HG02642 (cell line): ENCODE measurements at regions not wholly inside any gene's neighbourhood (a gene's known extent, or its start where the extent isn't known, plus 50 kb on each side); places are given as distances from the start of the nearest gene placed in this dataset.

ENCODE experiments used
- ATAC-seq: cut with Tn5 transposase; IDR thresholded peaks from one replicate; pipeline ENCODE4 v1.9.1; 2021; ENCODE audit warnings: mild to moderate bottlenecking; ENCODE audit not compliant: unreplicated experiment, poor library complexity

DNA sequence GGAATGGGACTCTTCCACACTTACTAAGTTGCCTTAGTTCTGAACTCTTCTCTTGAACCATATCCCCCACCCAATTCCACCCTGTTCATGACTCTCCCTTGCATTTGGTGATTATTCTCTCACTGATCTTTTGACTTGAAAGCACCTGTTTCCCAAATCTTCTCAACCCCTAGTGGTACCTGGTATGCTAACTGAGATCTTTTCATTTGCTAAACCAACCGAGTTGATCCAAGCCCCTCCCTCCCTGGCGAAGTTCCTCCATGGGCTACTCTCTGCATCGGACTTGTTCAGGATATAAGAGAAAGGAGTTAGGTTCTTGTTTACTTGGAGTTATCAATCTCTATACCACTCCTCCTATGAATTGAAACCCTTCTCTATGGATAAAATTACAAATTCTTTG lies 593.5 kb downstream of the BCL11A start:
- no peak for ATAC-seq

GRCh38 chr2:59957504-59957903 lies 596.0 kb downstream of the BCL11A start:
- no peak for ATAC-seq

- ATAC-seq, result no peak
These were observed 596.5 kb downstream of the BCL11A start for GRCh38 chr2:59956981-59957380.

- no peak for ATAC-seq
These were observed 605.4 kb downstream of the BCL11A start for GRCh38 chr2:59947917-59948541.

- no peak for ATAC-seq
These were observed 606.2 kb downstream of the BCL11A start for GRCh38 chr2:59947209-59947608.

DNA sequence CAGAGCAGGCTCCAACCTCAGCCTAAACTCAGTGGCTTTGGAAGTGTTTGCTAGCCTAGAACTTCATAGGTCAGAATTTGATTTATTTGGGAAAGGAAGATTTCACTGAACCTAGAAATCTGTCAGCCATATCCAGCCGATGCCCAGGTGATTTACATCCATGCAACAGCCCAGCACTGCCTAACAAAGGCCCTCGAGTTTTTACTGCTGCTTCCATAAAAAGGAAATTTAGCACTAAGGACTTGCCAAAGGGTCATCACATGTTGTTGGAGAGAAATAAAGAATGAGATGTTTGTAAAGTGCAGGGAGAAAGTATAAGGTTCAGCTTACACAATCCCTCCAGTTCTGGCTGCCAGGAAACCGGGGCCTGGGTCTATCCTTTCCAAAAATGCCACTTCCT lies 614.2 kb downstream of the BCL11A start:
- no peak for ATAC-seq

GRCh38 chr2:59938181-59938580 lies 615.3 kb downstream of the BCL11A start:
- ATAC-seq, result no peak

DNA sequence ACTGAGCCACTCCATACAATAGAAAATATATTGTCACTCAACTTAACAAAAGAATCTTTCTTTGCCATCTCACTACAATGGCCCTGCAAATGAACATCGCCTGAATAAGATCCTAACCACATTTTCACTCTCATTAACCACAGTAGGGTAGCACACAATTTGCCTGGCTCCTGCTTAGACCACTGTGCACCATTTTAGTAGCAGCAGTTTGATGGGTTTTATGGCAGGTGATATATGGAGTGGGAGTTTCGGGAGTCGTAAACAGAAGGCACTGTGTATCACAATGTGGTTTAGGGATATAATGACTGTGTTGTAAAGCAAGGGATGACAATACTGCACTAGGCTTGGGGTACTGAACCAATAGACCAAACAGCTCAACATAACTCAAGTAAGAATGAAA lies 617.4 kb downstream of the BCL11A start:
- ATAC-seq, result no peak

GRCh38 chr2:59935005-59935404 lies 618.4 kb downstream of the BCL11A start:
- ATAC-seq, result no peak

GRCh38 chr2:59933948-59934347 lies 619.5 kb downstream of the BCL11A start:
- ATAC-seq, result no peak

- ATAC-seq, result no peak
These were observed 621.1 kb downstream of the BCL11A start for GRCh38 chr2:59932341-59932740.

DNA sequence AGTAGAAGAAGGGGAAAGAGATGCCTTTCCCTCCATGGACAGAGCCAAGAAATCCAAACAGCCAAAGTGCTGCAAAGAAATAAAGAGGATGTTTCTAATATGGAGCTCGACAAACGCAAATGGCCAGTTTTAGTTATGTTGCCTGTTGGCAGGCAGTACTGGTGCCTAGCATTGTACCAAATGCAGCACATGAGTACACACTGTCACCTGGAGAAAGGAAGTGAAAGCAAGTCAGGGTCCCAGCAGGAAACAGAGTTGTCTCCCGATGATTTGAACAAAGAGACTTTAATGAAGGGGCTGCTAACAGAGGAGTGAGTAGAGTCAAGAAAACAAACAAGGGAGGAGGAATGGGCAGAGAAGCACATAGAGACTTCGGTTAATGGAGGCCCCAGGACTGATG lies 623.0 kb downstream of the BCL11A start:
- no peak for ATAC-seq

GRCh38 chr2:59926731-59927130 lies 626.7 kb downstream of the BCL11A start:
- no peak for ATAC-seq

GRCh38 chr2:59925321-59925720 lies 628.1 kb downstream of the BCL11A start:
- no peak for ATAC-seq

DNA sequence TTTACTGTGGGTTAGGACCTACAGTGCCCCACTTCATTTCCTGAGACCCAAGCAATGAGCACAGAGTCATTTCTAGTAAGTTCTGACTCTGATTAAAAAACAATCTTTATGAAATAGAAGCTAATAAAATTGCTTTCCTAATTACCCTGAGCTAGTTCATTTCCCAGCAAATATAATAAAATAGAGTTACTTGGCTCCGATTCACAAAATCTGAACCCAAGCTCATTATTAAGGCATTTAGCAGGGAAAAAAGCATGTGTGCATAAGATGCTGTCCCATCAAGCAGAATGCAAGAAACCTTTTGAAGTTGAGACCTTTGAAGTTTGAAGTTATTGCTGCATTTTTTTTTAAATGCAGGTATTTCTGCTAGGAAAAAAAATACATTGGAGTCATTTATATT lies 629.1 kb downstream of the BCL11A start:
- ATAC-seq, result no peak

DNA sequence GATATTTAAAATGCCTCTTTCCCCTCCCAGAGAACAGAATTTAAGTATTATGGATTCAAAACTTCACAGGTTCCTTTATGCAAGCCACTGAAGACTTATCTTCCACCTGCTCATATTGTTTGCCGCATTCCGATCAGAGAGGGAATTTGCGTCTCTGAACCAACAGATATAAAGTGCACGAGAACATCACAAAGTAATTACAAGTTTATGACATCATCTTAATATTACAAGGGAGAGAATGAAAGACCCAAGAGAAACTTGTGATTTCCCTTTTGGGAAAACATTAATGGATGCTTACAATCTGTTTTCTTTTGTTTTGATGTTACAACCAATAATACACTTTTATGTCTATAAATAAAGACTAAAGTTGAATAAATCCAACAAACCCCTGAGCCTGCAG lies 631.0 kb downstream of the BCL11A start:
- ATAC-seq, result no peak

DNA sequence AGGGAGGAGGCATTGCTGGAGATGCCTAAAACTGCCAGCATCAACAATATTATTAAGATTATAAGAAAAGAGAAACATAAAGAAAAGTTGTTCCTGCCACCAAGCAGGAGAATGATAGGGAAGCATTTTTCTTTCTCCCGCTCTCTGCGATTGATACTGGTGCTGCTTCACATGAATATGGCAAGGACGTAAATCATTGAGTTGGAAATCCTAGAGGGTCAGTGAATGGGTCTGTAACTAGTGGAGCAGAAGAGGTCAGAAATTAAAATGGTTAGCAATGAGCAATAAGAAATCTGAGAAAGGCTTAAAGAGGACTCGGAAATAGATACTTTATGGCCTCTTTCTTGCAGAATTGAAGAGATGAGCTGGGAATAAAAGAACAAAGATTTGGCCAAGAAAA lies 631.7 kb downstream of the BCL11A start:
- ATAC-seq, result no peak

DNA sequence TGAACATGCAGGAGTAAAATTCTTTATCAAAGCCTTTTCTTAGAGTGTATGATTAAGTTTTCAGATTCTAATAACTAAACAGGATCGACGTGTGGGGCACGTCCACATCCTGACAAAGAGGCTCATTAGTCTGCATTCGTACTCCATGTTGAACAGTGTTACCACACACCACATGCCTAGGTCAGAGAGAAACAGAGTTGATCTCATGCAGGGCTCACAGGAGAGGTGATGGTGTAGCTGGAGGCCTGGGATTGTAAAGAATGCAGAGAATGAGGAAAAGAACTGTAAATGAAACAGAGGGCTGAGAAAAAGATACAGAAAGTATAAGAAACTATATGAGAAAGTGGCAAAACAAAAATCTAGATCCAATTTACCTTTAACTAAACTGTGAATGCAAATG lies 632.5 kb downstream of the BCL11A start:
- no peak for ATAC-seq

DNA sequence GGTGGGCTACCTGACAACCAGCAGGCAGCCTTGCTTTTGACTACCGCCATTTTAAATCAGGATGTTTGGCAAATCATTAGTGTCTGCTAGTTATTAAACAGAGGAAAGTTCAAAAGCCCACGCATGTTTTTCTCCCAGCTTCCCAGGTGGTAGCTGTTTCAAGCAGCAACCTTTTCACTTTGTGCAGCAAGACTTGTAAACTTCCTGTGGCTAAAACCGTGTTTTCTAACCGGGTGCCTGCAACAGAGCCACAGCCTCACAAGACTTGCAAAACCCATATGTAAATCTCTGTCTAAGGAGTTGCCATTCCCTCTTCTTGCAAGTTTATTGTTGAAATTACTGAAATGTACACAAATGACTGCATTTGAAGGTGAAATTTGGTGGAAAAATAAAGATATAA lies 633.1 kb downstream of the BCL11A start:
- no peak for ATAC-seq

- ATAC-seq, result no peak
These were observed 633.9 kb downstream of the BCL11A start for GRCh38 chr2:59919579-59919978.

DNA sequence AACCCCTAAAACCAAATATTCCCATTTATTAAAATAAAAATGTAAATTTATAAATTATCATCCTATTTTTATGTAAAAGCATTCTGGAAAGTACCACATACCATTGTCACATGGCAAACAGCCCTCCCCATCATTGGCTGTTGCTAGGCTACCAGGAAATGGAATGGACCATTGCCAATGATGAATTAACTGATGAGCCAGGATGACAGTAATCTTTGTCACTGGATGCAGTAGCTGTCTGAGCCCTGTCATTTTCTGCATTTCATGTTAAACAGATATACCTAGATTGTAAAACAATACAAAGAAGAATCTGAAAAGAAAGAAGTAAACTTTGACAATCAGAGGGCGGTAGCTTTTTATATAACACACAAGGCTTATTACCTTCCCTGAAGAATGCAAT lies 641.4 kb downstream of the BCL11A start:
- no peak for ATAC-seq

GRCh38 chr2:59910166-59910565 lies 643.3 kb downstream of the BCL11A start:
- no peak for ATAC-seq

- no peak for ATAC-seq
These were observed 644.3 kb downstream of the BCL11A start for GRCh38 chr2:59909147-59909546.
